ENCODE measurements at regions not wholly inside any gene's neighbourhood (a gene's known extent, or its start where the extent isn't known, plus 50 kb on each side); places are given as distances from the start of the nearest gene placed in this dataset.

DNA sequence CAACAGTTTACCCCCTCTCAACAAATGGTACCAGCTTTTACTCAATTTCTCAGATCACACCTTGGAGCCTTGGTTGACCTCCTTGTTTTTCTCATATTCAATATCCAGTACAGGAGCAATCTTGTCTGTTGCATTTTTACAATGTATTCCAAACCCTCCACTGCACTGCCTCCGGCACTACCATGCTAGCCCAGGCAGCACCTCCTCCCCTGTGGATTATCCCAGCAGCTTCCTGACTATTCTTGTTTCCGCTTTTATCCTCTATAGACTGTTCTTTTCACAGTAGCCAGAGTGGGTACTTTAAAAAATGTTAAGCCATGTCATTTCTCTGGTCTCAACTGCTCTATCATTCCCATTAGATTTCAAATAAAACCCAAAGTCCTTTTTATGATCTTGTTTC is 253.4 kb upstream of the GPRIN3 start:
- DNase-seq (ENCODE audit: low spot score): no peak
- Histone ChIP-seq H3K4me3 (ENCODE audit: low read length in 2 of 2) (no peak overlapping the region), H3K79me1 (ENCODE audit: low read depth, low read length) (no peaks in the 10 kb centered on the region), H3K18ac (ENCODE audit: low read length) (no peak overlapping the region), H2BK15ac (ENCODE audit: low read length) (no peak overlapping the region), H2BK5ac (ENCODE audit: low read length) (no peak overlapping the region), H3K23ac (ENCODE audit: low read depth, low read length, poor library complexity) (no peak overlapping the region), H3K27ac (replicated peaks; ENCODE audit: low read length) (no peak overlapping the region), H3K9me3 (replicated peaks in 1 of 2; ENCODE audit: control insufficient read depth in 2 of 2, insufficient read depth in 1 of 2, low read depth in 1 of 2, low read length in 2 of 2) (no peaks in the 10 kb centered on the region), H2AFZ (ENCODE audit: low read length) (no peak overlapping the region), H2AK5ac (ENCODE audit: low read depth, low read length) (no peak overlapping the region), H2BK12ac (ENCODE audit: low read length) (no peak overlapping the region), H3K27me3 (ENCODE audit: control insufficient read depth in 3 of 3, insufficient read depth in 3 of 3, low read depth in 1 of 3, low read length in 3 of 3) (no peaks in the 10 kb centered on the region), H2BK120ac (ENCODE audit: low read depth, low read length) (no peak overlapping the region), H3K14ac (ENCODE audit: low read length) (no peak overlapping the region), H4K91ac (ENCODE audit: low read depth, low read length, poor library complexity) (no peak overlapping the region), H4K8ac (ENCODE audit: low read depth, low read length) (no peak overlapping the region), H3K4me2 (ENCODE audit: insufficient read depth, low read length, poor library complexity, severe bottlenecking) (no peak overlapping the region), H3K4ac (ENCODE audit: low read length) (no peak overlapping the region), H3K9ac (ENCODE audit: low read depth, low read length, poor library complexity) (no peak overlapping the region), H3K36me3 (replicated peaks in 1 of 2; ENCODE audit: control insufficient read depth in 2 of 2, insufficient read depth in 2 of 2, low read length in 2 of 2) (no peaks in the 10 kb centered on the region), H3K4me1 (ENCODE audit: control insufficient read depth in 2 of 2, insufficient read depth in 1 of 2, low read depth in 1 of 2, low read length in 2 of 2) (peaks cover 0 to 4% of the 10 kb centered on the region in 2 donors)
- no CpG with 5 or more reads among the region's 2 CpGs for WGBS, 2 donors (ENCODE audit: extremely low coverage in 2 of 2, insufficient read length in 2 of 2, insufficient replicate concordance in 1 of 2)

GRCh38 chr4:89558147-89558546 is 250.5 kb upstream of the GPRIN3 start:
- no CpG with 5 or more reads among the region's 1 CpG for WGBS, 2 donors (ENCODE audit: extremely low coverage in 2 of 2, insufficient read length in 2 of 2, insufficient replicate concordance in 1 of 2)
- Histone ChIP-seq H3K27ac (replicated peaks; ENCODE audit: low read length) (no peak overlapping the region), H3K4me3 (ENCODE audit: low read length in 2 of 2) (no peak overlapping the region), H2AK5ac (ENCODE audit: low read depth, low read length) (no peak overlapping the region), H2BK5ac (ENCODE audit: low read length) (no peak overlapping the region), H2BK15ac (ENCODE audit: low read length) (no peak overlapping the region), H3K79me1 (ENCODE audit: low read depth, low read length) (no peaks in the 10 kb centered on the region), H2AFZ (ENCODE audit: low read length) (no peak overlapping the region), H2BK120ac (ENCODE audit: low read depth, low read length) (no peak overlapping the region), H3K14ac (ENCODE audit: low read length) (no peak overlapping the region), H2BK12ac (ENCODE audit: low read length) (no peak overlapping the region), H3K9me3 (replicated peaks in 1 of 2; ENCODE audit: control insufficient read depth in 2 of 2, insufficient read depth in 1 of 2, low read depth in 1 of 2, low read length in 2 of 2) (no peaks in the 10 kb centered on the region), H3K27me3 (ENCODE audit: control insufficient read depth in 3 of 3, insufficient read depth in 3 of 3, low read depth in 1 of 3, low read length in 3 of 3) (no peaks in the 10 kb centered on the region), H3K4me1 (ENCODE audit: control insufficient read depth in 2 of 2, insufficient read depth in 1 of 2, low read depth in 1 of 2, low read length in 2 of 2) (peaks cover 0 to 4% of the 10 kb centered on the region in 2 donors), H3K18ac (ENCODE audit: low read length) (no peak overlapping the region), H3K4me2 (ENCODE audit: insufficient read depth, low read length, poor library complexity, severe bottlenecking) (no peak overlapping the region), H4K8ac (ENCODE audit: low read depth, low read length) (no peak overlapping the region), H3K4ac (ENCODE audit: low read length) (no peak overlapping the region), H3K23ac (ENCODE audit: low read depth, low read length, poor library complexity) (no peak overlapping the region), H3K36me3 (replicated peaks in 1 of 2; ENCODE audit: control insufficient read depth in 2 of 2, insufficient read depth in 2 of 2, low read length in 2 of 2) (no peaks in the 10 kb centered on the region), H4K91ac (ENCODE audit: low read depth, low read length, poor library complexity) (no peak overlapping the region), H3K9ac (ENCODE audit: low read depth, low read length, poor library complexity) (no peak overlapping the region)
- no peak for DNase-seq (ENCODE audit: low spot score)

DNA sequence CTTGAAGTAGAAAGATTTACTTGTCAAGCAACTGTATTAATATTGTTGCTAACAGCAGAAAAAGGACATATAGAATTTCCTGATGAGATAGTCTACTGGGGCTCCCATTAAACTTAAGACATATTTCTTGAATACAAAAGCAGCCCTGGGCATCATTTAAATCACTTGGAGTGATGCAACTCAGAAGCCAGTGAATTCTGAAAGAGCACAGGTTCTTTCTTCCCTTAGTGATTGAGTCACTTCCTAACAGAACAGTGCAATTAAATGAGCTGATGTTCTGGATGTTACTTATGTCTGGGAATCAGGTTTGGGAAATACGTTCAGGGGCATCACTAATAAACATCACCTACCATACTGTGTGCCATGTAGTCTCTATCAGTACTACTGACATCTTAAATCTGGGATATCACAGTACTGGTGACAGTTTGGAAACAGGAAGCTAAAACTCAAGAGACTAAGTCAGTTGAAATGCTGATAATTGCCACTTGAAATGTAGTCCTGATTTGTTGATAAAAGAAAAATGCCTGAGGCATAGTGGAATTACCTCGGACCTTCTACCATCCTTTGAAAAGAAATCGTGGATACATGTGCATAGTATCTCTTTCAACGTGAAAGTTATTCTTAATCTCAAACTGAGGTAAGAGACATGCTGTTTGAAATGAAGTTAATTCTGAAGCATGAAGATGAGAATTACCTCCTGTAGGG is 249.2 kb upstream of the GPRIN3 start:
- Histone ChIP-seq H4K91ac (ENCODE audit: low read depth, low read length, poor library complexity) (no peak overlapping the region), H2BK12ac (ENCODE audit: low read length) (no peak overlapping the region), H2BK120ac (ENCODE audit: low read depth, low read length) (no peak overlapping the region), H2AFZ (ENCODE audit: low read length) (no peak overlapping the region), H3K14ac (ENCODE audit: low read length) (no peak overlapping the region), H3K27me3 (ENCODE audit: control insufficient read depth in 3 of 3, insufficient read depth in 3 of 3, low read depth in 1 of 3, low read length in 3 of 3) (no peaks in the 10 kb centered on the region), H3K23ac (ENCODE audit: low read depth, low read length, poor library complexity) (no peak overlapping the region), H2BK5ac (ENCODE audit: low read length) (no peak overlapping the region), H3K79me1 (ENCODE audit: low read depth, low read length) (no peaks in the 10 kb centered on the region), H4K8ac (ENCODE audit: low read depth, low read length) (no peak overlapping the region), H3K27ac (replicated peaks; ENCODE audit: low read length) (no peak overlapping the region), H3K4ac (ENCODE audit: low read length) (no peak overlapping the region), H3K4me1 (ENCODE audit: control insufficient read depth in 2 of 2, insufficient read depth in 1 of 2, low read depth in 1 of 2, low read length in 2 of 2) (peaks cover 0 to 4% of the 10 kb centered on the region in 2 donors), H2AK5ac (ENCODE audit: low read depth, low read length) (no peak overlapping the region), H3K4me3 (ENCODE audit: low read length in 2 of 2) (no peak overlapping the region), H3K9me3 (replicated peaks in 1 of 2; ENCODE audit: control insufficient read depth in 2 of 2, insufficient read depth in 1 of 2, low read depth in 1 of 2, low read length in 2 of 2) (no peaks in the 10 kb centered on the region), H3K18ac (ENCODE audit: low read length) (no peak overlapping the region), H3K9ac (ENCODE audit: low read depth, low read length, poor library complexity) (no peak overlapping the region), H3K4me2 (ENCODE audit: insufficient read depth, low read length, poor library complexity, severe bottlenecking) (no peak overlapping the region), H2BK15ac (ENCODE audit: low read length) (no peak overlapping the region), H3K36me3 (replicated peaks in 1 of 2; ENCODE audit: control insufficient read depth in 2 of 2, insufficient read depth in 2 of 2, low read length in 2 of 2) (no peaks in the 10 kb centered on the region)
- DNase-seq (ENCODE audit: low spot score): no peak
- no CpG with 5 or more reads among the region's 4 CpGs for WGBS, 2 donors (ENCODE audit: extremely low coverage in 2 of 2, insufficient read length in 2 of 2, insufficient replicate concordance in 1 of 2)

- Histone ChIP-seq H3K27me3 (ENCODE audit: control insufficient read depth in 3 of 3, insufficient read depth in 3 of 3, low read depth in 1 of 3, low read length in 3 of 3) (no peaks in the 10 kb centered on the region), H4K8ac (ENCODE audit: low read depth, low read length) (no peak overlapping the region), H2AK5ac (ENCODE audit: low read depth, low read length) (no peak overlapping the region), H3K18ac (ENCODE audit: low read length) (no peak overlapping the region), H3K14ac (ENCODE audit: low read length) (no peak overlapping the region), H2AFZ (ENCODE audit: low read length) (no peak overlapping the region), H3K9me3 (replicated peaks in 1 of 2; ENCODE audit: control insufficient read depth in 2 of 2, insufficient read depth in 1 of 2, low read depth in 1 of 2, low read length in 2 of 2) (no peaks in the 10 kb centered on the region), H3K9ac (ENCODE audit: low read depth, low read length, poor library complexity) (no peak overlapping the region), H2BK12ac (ENCODE audit: low read length) (no peak overlapping the region), H3K23ac (ENCODE audit: low read depth, low read length, poor library complexity) (no peak overlapping the region), H3K79me1 (ENCODE audit: low read depth, low read length) (no peaks in the 10 kb centered on the region), H2BK15ac (ENCODE audit: low read length) (no peak overlapping the region), H2BK120ac (ENCODE audit: low read depth, low read length) (no peak overlapping the region), H3K4me2 (ENCODE audit: insufficient read depth, low read length, poor library complexity, severe bottlenecking) (no peak overlapping the region), H3K4ac (ENCODE audit: low read length) (no peak overlapping the region), H3K4me3 (ENCODE audit: low read length in 2 of 2) (no peak overlapping the region), H3K36me3 (replicated peaks in 1 of 2; ENCODE audit: control insufficient read depth in 2 of 2, insufficient read depth in 2 of 2, low read length in 2 of 2) (no peaks in the 10 kb centered on the region), H3K4me1 (ENCODE audit: control insufficient read depth in 2 of 2, insufficient read depth in 1 of 2, low read depth in 1 of 2, low read length in 2 of 2) (no peaks in the 10 kb centered on the region), H3K27ac (replicated peaks; ENCODE audit: low read length) (no peak overlapping the region), H2BK5ac (ENCODE audit: low read length) (no peak overlapping the region), H4K91ac (ENCODE audit: low read depth, low read length, poor library complexity) (no peak overlapping the region)
- no CpG with 5 or more reads among the region's 3 CpGs for WGBS, 2 donors (ENCODE audit: extremely low coverage in 2 of 2, insufficient read length in 2 of 2, insufficient replicate concordance in 1 of 2)
- DNase-seq (ENCODE audit: low spot score): no peak
Measured at GRCh38 chr4:89551191-89551590, 243.6 kb upstream of the GPRIN3 start.

All from neuronal stem cell (in vitro differentiated cells).